ENCODE measurements at regions not wholly inside any gene's neighbourhood (a gene's known extent, or its start where the extent isn't known, plus 50 kb on each side); places are given as distances from the start of the nearest gene placed in this dataset.

DNA sequence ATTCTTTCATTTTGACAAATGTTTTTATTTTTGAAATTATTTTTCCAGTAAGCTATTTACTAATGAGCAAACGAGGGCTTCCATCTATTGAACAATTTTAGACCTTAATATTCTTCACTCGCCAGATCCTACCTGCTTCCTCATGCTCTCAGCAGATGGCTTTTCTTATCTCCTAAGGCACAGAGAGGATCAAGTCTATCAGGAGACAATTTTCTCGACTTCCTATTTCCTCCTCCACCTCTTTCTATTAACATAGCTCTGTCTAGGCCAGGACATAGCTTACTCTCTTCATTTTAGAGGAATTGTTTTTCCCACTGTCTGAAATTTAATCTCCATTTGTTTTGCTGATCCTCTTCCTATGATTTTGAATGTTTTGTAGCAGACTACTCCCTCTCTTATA, 87.0 kb upstream of the MAN1A1 start (continued):
- TF ChIP-seq, protein P1, sequence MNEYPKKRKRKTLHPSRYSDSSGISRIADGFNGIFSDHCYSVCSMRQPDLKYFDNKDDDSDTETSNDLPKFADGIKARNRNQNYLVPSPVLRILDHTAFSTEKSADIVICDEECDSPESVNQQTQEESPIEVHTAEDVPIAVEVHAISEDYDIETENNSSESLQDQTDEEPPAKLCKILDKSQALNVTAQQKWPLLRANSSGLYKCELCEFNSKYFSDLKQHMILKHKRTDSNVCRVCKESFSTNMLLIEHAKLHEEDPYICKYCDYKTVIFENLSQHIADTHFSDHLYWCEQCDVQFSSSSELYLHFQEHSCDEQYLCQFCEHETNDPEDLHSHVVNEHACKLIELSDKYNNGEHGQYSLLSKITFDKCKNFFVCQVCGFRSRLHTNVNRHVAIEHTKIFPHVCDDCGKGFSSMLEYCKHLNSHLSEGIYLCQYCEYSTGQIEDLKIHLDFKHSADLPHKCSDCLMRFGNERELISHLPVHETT (CRISPR knock-in tag; conservative IDR thresholded peaks at IDR 0.05 in 1 of 2, IDR thresholded peaks at IDR 0.05 in 1 of 2), result no peak

DNA sequence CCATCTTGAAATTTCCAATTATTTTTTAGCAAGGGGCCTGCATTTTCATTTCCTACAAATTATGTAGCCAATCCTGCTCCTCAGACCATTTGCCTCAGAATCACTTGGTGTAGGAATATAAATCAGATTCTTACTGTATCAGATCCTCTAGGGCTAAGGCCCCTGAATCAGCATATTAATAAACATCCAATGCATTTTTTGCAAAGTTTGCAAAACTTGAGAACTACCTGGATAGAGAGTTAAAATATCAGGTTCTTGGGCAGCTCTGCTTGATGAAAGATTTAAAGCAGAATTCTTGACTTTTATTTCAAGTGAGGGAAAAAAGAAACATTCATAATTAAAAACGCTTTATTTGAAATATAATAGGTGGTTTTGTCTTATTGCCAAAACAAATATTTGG, 82.2 kb upstream of the MAN1A1 start:
- Histone ChIP-seq H3K4me3 (no peak overlapping the region), H3K9me1 (ENCODE audit: control insufficient read depth, insufficient read depth, low read length) (no peaks in the 10 kb centered on the region), H3K27ac (ENCODE audit: extremely low read depth, low read depth, low read length) (no peak overlapping the region), H3K27me3 (ENCODE audit: control insufficient read depth in 2 of 2, insufficient read depth in 2 of 2, low read length in 2 of 2) (no peaks in the 10 kb centered on the region), H3K79me2 (ENCODE audit: control insufficient read depth, insufficient read depth, low read length) (no peaks in the 10 kb centered on the region), H3K4me2 (ENCODE audit: insufficient read depth, low read length) (no peak overlapping the region), H3K36me3 (ENCODE audit: control insufficient read depth, insufficient read depth, low read length) (no peaks in the 10 kb centered on the region), H4K20me1 (replicated peaks; ENCODE audit: control insufficient read depth, insufficient read depth, low read length) (no peaks in the 10 kb centered on the region; the same call in 1 of the 2 replicates), H3K4me1 (replicated peaks in 1 of 2; ENCODE audit: control insufficient read depth in 2 of 2, insufficient read depth in 2 of 2, low read length in 2 of 2) (peaks cover 2 to 6% of the 10 kb centered on the region in 2 experiments; a peak in 3 of 5 replicates), H3K9me3 (replicated peaks; ENCODE audit: control insufficient read depth, insufficient read depth, low read depth, low read length) (no peaks in the 10 kb centered on the region), H2AFZ (ENCODE audit: low read depth, low read length) (no peak overlapping the region), H3K9ac (ENCODE audit: insufficient read depth in 1 of 2, low read depth in 2 of 2, low read length in 2 of 2) (no peak overlapping the region)
- CTCF ChIA-PET (ENCODE audit: low intra/inter-chr PET ratio), result no interaction called here
- FAIRE-seq (no peak), ATAC-seq (no peak), DNase-seq (ENCODE audit: extremely low read depth in 1 of 4, low spot score in 3 of 4) (no peak)
- TF ChIP-seq EHMT2 (IDR thresholded peaks at IDR 0.05) (no peak), MAFG (tag; conservative IDR thresholded peaks at IDR 0.05) (peak; percentile 49), RBM17 (IDR thresholded peaks at IDR 0.05; ENCODE audit: borderline replicate concordance, low read depth, low read length) (no peak), RBM15 (IDR thresholded peaks at IDR 0.05; ENCODE audit: insufficient read depth, low read length) (no peak), NONO (IDR thresholded peaks at IDR 0.05; ENCODE audit: low read depth in 2 of 2, low read length in 1 of 2) (no peak), ZNF23 (CRISPR knock-in tag; IDR thresholded peaks at IDR 0.05) (no peak), KDM4B (IDR thresholded peaks at IDR 0.05; ENCODE audit: borderline replicate concordance in 2 of 2, low read depth in 1 of 2) (no peak), MAFF (IDR thresholded peaks at IDR 0.05; ENCODE audit: low read length) (peak; percentile 57), SMARCA4 (IDR thresholded peaks at IDR 0.05) (no peak), ZC3H8 (IDR thresholded peaks at IDR 0.05) (no peak), RBM25 (IDR thresholded peaks at IDR 0.05; ENCODE audit: low read depth, low read length, severe bottlenecking) (no peak), ZNF316 (IDR thresholded peaks at IDR 0.05) (peak; percentile 82), NFE2 (IDR thresholded peaks at IDR 0.05; ENCODE audit: low read depth) (no peak), ZNF551 (CRISPR knock-in tag; IDR thresholded peaks at IDR 0.05) (no peak), C11orf30 (IDR thresholded peaks at IDR 0.05; ENCODE audit: low read depth) (peak; percentile 71), ZBTB8A (IDR thresholded peaks at IDR 0.05; ENCODE audit: partially characterized antibody) (no peak), MAFK (IDR thresholded peaks at IDR 0.05; ENCODE audit: low read length) (peak; percentile 50; the same call in 1 of the 2 replicates), SNRNP70 (optimal IDR thresholded peaks at IDR 0.05; ENCODE audit: low read depth, low read length) (no peak)
- TF ChIP-seq, protein P2, sequence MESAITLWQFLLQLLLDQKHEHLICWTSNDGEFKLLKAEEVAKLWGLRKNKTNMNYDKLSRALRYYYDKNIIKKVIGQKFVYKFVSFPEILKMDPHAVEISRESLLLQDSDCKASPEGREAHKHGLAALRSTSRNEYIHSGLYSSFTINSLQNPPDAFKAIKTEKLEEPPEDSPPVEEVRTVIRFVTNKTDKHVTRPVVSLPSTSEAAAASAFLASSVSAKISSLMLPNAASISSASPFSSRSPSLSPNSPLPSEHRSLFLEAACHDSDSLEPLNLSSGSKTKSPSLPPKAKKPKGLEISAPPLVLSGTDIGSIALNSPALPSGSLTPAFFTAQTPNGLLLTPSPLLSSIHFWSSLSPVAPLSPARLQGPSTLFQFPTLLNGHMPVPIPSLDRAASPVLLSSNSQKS (CRISPR knock-in tag; IDR thresholded peaks at IDR 0.05), result no peak
- in situ Hi-C loops (cut with MboI), result no loop called here
- no TSS peak for BruUV-seq (replicated peaks)
- WGBS (ENCODE audit: insufficient coverage, low coverage, missing lambda C conversion rate), result 44% methylated on average over 1 of the region's 1 CpG
- intact Hi-C loops (cut with micrococcal nuclease), result no loop called here
- POLR2A ChIA-PET, result no interaction called here
